ENCODE measurements at regions not wholly inside any gene's neighbourhood (a gene's known extent, or its start where the extent isn't known, plus 50 kb on each side); places are given as distances from the start of the nearest gene placed in this dataset.

GRCh38 chr9:115999498-115999897 is 154.1 kb upstream of the PAPPA start:
- no peak for TF ChIP-seq CTCF (IDR thresholded peaks at IDR 0.05; ENCODE audit: low read length)
- no peak for TF ChIP-seq EZH2phosphoT487 (IDR thresholded peaks at IDR 0.05; ENCODE audit: low read length)
- TF ChIP-seq EZH2 (optimal IDR thresholded peaks at IDR 0.05; ENCODE audit: low read depth, low read length) = no peak
- Histone ChIP-seq H3F3A (ENCODE audit: insufficient read depth, low read length) (no peaks in the 10 kb centered on the region), H4K20me1 (ENCODE audit: insufficient read depth, low read length) (no peaks in the 10 kb centered on the region), H3K9ac (ENCODE audit: low read length) (no peak overlapping the region), H3K27me3 (replicated peaks; ENCODE audit: insufficient read depth, low read length) (no peaks in the 10 kb centered on the region), H2AFZ (ENCODE audit: low read length) (no peak overlapping the region), H3K27ac (ENCODE audit: low read length) (no peak overlapping the region), H3K36me3 (replicated peaks; ENCODE audit: insufficient read depth, low read length) (no peaks in the 10 kb centered on the region), H3K79me2 (ENCODE audit: low read length) (no peaks in the 10 kb centered on the region), H3K4me1 (ENCODE audit: low read length) (no peaks in the 10 kb centered on the region), H3K9me2 (replicated peaks; ENCODE audit: insufficient read depth, low read length) (no peaks in the 10 kb centered on the region), H3K9me3 (replicated peaks; ENCODE audit: insufficient read depth, low read length) (no peaks in the 10 kb centered on the region), H3K4me2 (ENCODE audit: low read depth, low read length) (no peak overlapping the region), H3K4me3 (ENCODE audit: low read length) (no peak overlapping the region)
- DNase-seq = no peak

- Histone ChIP-seq H4K20me1 (ENCODE audit: insufficient read depth, low read length) (no peaks in the 10 kb centered on the region), H2AFZ (ENCODE audit: low read length) (no peak overlapping the region), H3K27me3 (replicated peaks; ENCODE audit: insufficient read depth, low read length) (no peaks in the 10 kb centered on the region), H3K9ac (ENCODE audit: low read length) (no peak overlapping the region), H3K4me1 (ENCODE audit: low read length) (no peaks in the 10 kb centered on the region), H3K36me3 (replicated peaks; ENCODE audit: insufficient read depth, low read length) (no peaks in the 10 kb centered on the region), H3K9me3 (replicated peaks; ENCODE audit: insufficient read depth, low read length) (no peaks in the 10 kb centered on the region), H3K9me2 (replicated peaks; ENCODE audit: insufficient read depth, low read length) (no peaks in the 10 kb centered on the region), H3K27ac (ENCODE audit: low read length) (no peak overlapping the region), H3F3A (ENCODE audit: insufficient read depth, low read length) (no peaks in the 10 kb centered on the region), H3K79me2 (ENCODE audit: low read length) (no peaks in the 10 kb centered on the region), H3K4me2 (ENCODE audit: low read depth, low read length) (no peak overlapping the region), H3K4me3 (ENCODE audit: low read length) (no peak overlapping the region)
- DNase-seq = no peak
- peak; percentile 39 for TF ChIP-seq CTCF (IDR thresholded peaks at IDR 0.05; ENCODE audit: low read length)
- TF ChIP-seq EZH2phosphoT487 (IDR thresholded peaks at IDR 0.05; ENCODE audit: low read length) = no peak
Observed at GRCh38 chr9:116000748-116001329, 152.8 kb upstream of the PAPPA start.

- H3K4me2 ChIP-seq (ENCODE audit: low read depth, low read length) = no peak overlapping the region
- H3K27me3 ChIP-seq (replicated peaks; ENCODE audit: insufficient read depth, low read length) = no peaks in the 10 kb centered on the region
- no peaks in the 10 kb centered on the region for H3K9me2 ChIP-seq (replicated peaks; ENCODE audit: insufficient read depth, low read length)
- no peak overlapping the region for H3K4me3 ChIP-seq (ENCODE audit: low read length)
- H2AFZ ChIP-seq (ENCODE audit: low read length) = no peak overlapping the region
- no peaks in the 10 kb centered on the region for H4K20me1 ChIP-seq (ENCODE audit: insufficient read depth, low read length)
- no peak overlapping the region for H3K27ac ChIP-seq (ENCODE audit: low read length)
- DNase-seq = no peak
- TF ChIP-seq EZH2 (optimal IDR thresholded peaks at IDR 0.05; ENCODE audit: low read depth, low read length) (no peak), CTCF (IDR thresholded peaks at IDR 0.05; ENCODE audit: low read length) (no peak), EZH2phosphoT487 (IDR thresholded peaks at IDR 0.05; ENCODE audit: low read length) (no peak)
- H3K36me3 ChIP-seq (replicated peaks; ENCODE audit: insufficient read depth, low read length) = no peaks in the 10 kb centered on the region
- no peaks in the 10 kb centered on the region for H3F3A ChIP-seq (ENCODE audit: insufficient read depth, low read length)
- H3K4me1 ChIP-seq (ENCODE audit: low read length) = no peaks in the 10 kb centered on the region
- H3K9ac ChIP-seq (ENCODE audit: low read length) = no peak overlapping the region
- no peaks in the 10 kb centered on the region for H3K79me2 ChIP-seq (ENCODE audit: low read length)
- no peaks in the 10 kb centered on the region for H3K9me3 ChIP-seq (replicated peaks; ENCODE audit: insufficient read depth, low read length)
Observed at GRCh38 chr9:116002181-116002580, 151.4 kb upstream of the PAPPA start.
